PC-9 (cell line): ENCODE measurements at regions not wholly inside any gene's neighbourhood (a gene's known extent, or its start where the extent isn't known, plus 50 kb on each side); places are given as distances from the start of the nearest gene placed in this dataset.
A peak's percentile ranks its signal among the peaks of the same experiment; 100 is the strongest.

Experiments used
- BruUV-seq: library from RNA; stranded (reverse); fragments of 400-500 nt; replicated peaks from 2 replicates; lab custom pipeline; 2021; lab: Mats Ljungman, UMichigan
- CTCF ChIA-PET: fragments of 300-600 bp; sonication (Branson Sonifier 250); formaldehyde crosslinking; loops from one replicate; lab custom pipeline; 2022; ENCODE audit warnings: antibody characterized with exemption; lab: Charles Lee
- POLR2A ChIA-PET: fragments of 300-600 bp; sonication (Branson Sonifier 250); formaldehyde crosslinking; loops from one replicate; lab custom pipeline; 2022; ENCODE audit warnings: antibody characterized with exemption; ENCODE audit not compliant: unreplicated experiment; lab: Charles Lee
- DNase-seq, 2 experiments: peaks; one replicate each; pipeline versions ENCODE4 v3.0.0 to v3.0.0-alpha.2; 2015 to 2022; ENCODE audit warnings: mixed read lengths in 1 of 2
- H2AFZ ChIP-seq: fragments of 200-600 bp; sonication (generic); 2 replicates; pipeline ENCODE4 v1.8.1; 2017; ENCODE audit warnings: antibody characterized with exemption
- H3F3A ChIP-seq: fragments of 200-600 bp; sonication (generic); 2 replicates; pipeline ENCODE4 v1.8.1; 2017; ENCODE audit warnings: antibody characterized with exemption, mild to moderate bottlenecking, low read depth; ENCODE audit not compliant: insufficient read depth
- H3K27ac ChIP-seq: fragments of 200-600 bp; sonication (generic); 2 replicates; pipeline ENCODE4 v1.6.1; 2016; ENCODE audit warnings: mixed run types
- H3K27me3 ChIP-seq: fragments of 200-600 bp; sonication (generic); 2 replicates; pipeline ENCODE4 v1.6.1; 2016; ENCODE audit warnings: low read depth, mixed run types; ENCODE audit not compliant: insufficient read depth
- H3K36me3 ChIP-seq: fragments of 200-600 bp; sonication (generic); 2 replicates; pipeline ENCODE4 v1.6.1; 2016; ENCODE audit warnings: low read depth, mixed run types
- H3K4me1 ChIP-seq: fragments of 200-600 bp; sonication (generic); replicated peaks from 2 replicates; pipeline ENCODE4 v1.6.1; 2016; ENCODE audit warnings: mixed run types; ENCODE audit not compliant: insufficient read depth
- H3K4me2 ChIP-seq: fragments of 200-600 bp; sonication (generic); 2 replicates; pipeline ENCODE4 v1.6.1; 2017; ENCODE audit warnings: mixed run types
- H3K4me3 ChIP-seq: fragments of 200-600 bp; sonication (generic); 2 replicates; pipeline ENCODE4 v1.6.1; 2016; ENCODE audit warnings: mixed run types
- H3K79me2 ChIP-seq: fragments of 200-600 bp; sonication (generic); 2 replicates; pipeline ENCODE4 v1.6.1; 2017; ENCODE audit warnings: low read depth, mixed run types
- H3K9me2 ChIP-seq: fragments of 200-600 bp; sonication (generic); 2 replicates; pipeline ENCODE4 v1.8.1; 2017; ENCODE audit warnings: mild to moderate bottlenecking; ENCODE audit not compliant: insufficient read depth
- H3K9me3 ChIP-seq: fragments of 200-600 bp; sonication (generic); 2 replicates; pipeline ENCODE4 v1.8.1; 2016; ENCODE audit warnings: low read depth; ENCODE audit not compliant: insufficient read depth
- H4K20me1 ChIP-seq: fragments of 200-600 bp; sonication (generic); 2 replicates; pipeline ENCODE4 v1.8.1; 2017; ENCODE audit not compliant: insufficient read depth
- EZH2 ChIP-seq: fragments of 200-600 bp; sonication (generic); IDR thresholded peaks from 2 replicates; pipeline ENCODE4 v1.8.0; 2017; ENCODE audit warnings: antibody characterized with exemption, low read depth
- intact Hi-C: fragments of 100-400 bp; cut with micrococcal nuclease; formaldehyde crosslinking; loops from one replicate; pipeline ENCODE4 v1.10.0; 2022; ENCODE audit not compliant: unreplicated experiment
- TF ChIP-seq, protein P1 (sequence below): fragments of 200-600 bp; sonication (generic); conservative IDR thresholded peaks from 2 replicates; pipeline ENCODE4 v1.6.1; 2017; ENCODE audit warnings: mixed run types, antibody characterized with exemption, mild to moderate bottlenecking, moderate library complexity

DNA sequence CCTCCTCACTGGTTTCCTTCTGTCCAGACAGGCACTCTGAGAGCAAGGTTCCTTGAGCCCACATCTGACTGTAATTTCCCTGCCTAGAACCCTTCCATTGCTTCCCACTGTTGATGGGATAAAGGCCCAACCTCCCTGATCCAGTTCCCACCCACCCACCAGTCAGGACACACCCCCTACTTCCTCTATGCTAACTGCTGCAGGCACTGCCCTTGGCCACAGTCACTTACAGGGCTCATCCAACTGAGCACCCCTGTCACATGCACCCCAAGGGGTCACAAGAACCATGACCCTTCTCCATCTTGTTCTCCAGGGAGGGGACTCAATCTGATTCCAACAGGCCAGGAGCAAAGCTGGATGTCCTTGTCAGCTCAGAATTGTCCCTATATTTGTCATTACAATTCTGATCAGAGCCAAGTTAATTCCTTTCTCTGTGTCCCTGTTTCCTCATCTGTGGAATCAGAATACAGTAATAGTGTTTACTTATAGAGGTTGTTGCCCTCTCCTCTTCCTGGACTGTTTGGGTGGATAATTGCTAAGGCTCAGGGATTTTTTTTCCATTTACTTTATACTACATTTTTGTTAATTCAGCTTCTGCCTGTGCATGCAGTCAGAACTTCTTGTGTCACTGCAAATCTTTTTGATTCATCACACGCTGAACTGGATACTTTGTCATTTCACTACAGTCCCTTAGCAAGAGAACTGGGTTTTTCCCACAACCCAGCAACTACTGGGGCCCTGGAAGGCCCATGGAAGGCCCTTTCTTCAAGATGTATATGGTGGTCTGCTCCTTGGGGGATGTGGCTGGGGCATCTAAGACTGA, 105.6 kb upstream of the MAMLD1 start:
- Histone ChIP-seq H3K27ac (no peak overlapping the region), H3K79me2 (no peaks in the 10 kb centered on the region), H3K9me3 (no peaks in the 10 kb centered on the region), H3K27me3 (no peaks in the 10 kb centered on the region), H3K4me1 (no peaks in the 10 kb centered on the region), H2AFZ (no peak overlapping the region), H4K20me1 (no peaks in the 10 kb centered on the region), H3K36me3 (no peaks in the 10 kb centered on the region), H3K4me3 (no peak overlapping the region), H3F3A (no peaks in the 10 kb centered on the region), H3K4me2 (no peak overlapping the region), H3K9me2 (no peaks in the 10 kb centered on the region)
- POLR2A ChIA-PET = no interaction called here
- intact Hi-C loops = no loop called here
- TF ChIP-seq, protein P1, sequence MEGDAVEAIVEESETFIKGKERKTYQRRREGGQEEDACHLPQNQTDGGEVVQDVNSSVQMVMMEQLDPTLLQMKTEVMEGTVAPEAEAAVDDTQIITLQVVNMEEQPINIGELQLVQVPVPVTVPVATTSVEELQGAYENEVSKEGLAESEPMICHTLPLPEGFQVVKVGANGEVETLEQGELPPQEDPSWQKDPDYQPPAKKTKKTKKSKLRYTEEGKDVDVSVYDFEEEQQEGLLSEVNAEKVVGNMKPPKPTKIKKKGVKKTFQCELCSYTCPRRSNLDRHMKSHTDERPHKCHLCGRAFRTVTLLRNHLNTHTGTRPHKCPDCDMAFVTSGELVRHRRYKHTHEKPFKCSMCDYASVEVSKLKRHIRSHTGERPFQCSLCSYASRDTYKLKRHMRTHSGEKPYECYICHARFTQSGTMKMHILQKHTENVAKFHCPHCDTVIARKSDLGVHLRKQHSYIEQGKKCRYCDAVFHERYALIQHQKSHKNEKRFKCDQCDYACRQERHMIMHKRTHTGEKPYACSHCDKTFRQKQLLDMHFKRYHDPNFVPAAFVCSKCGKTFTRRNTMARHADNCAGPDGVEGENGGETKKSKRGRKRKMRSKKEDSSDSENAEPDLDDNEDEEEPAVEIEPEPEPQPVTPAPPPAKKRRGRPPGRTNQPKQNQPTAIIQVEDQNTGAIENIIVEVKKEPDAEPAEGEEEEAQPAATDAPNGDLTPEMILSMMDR = no peak
- no peak for TF ChIP-seq EZH2
- no peak for DNase-seq
- BruUV-seq = no TSS peak
- CTCF ChIA-PET = no interaction called here

DNA sequence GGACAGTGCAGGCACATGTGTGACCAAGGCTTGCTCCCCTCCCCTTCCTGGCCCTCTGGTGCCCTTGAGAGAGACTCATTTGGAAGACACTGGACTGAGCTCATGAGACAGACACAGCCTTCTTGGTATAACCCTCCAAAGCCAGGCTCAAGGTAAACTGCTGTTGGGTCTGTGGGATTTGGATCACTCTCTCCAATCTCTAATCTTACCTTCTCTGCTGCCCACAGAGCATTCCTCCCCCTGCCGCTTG, 105.0 kb upstream of the MAMLD1 start:
- Histone ChIP-seq H3K4me3 (no peak overlapping the region), H3K9me3 (no peaks in the 10 kb centered on the region), H4K20me1 (no peaks in the 10 kb centered on the region), H3F3A (no peaks in the 10 kb centered on the region), H3K79me2 (no peaks in the 10 kb centered on the region), H3K4me1 (no peaks in the 10 kb centered on the region), H2AFZ (no peak overlapping the region), H3K27ac (no peak overlapping the region), H3K36me3 (no peaks in the 10 kb centered on the region), H3K4me2 (no peak overlapping the region), H3K27me3 (no peaks in the 10 kb centered on the region), H3K9me2 (no peaks in the 10 kb centered on the region)
- TF ChIP-seq EZH2 = no peak
- TF ChIP-seq, protein P1 = no peak
- ChIA-PET POLR2A (no interaction called here), CTCF (no interaction called here)
- BruUV-seq = no TSS peak
- intact Hi-C loops = no loop called here
- DNase-seq = no peak

DNA sequence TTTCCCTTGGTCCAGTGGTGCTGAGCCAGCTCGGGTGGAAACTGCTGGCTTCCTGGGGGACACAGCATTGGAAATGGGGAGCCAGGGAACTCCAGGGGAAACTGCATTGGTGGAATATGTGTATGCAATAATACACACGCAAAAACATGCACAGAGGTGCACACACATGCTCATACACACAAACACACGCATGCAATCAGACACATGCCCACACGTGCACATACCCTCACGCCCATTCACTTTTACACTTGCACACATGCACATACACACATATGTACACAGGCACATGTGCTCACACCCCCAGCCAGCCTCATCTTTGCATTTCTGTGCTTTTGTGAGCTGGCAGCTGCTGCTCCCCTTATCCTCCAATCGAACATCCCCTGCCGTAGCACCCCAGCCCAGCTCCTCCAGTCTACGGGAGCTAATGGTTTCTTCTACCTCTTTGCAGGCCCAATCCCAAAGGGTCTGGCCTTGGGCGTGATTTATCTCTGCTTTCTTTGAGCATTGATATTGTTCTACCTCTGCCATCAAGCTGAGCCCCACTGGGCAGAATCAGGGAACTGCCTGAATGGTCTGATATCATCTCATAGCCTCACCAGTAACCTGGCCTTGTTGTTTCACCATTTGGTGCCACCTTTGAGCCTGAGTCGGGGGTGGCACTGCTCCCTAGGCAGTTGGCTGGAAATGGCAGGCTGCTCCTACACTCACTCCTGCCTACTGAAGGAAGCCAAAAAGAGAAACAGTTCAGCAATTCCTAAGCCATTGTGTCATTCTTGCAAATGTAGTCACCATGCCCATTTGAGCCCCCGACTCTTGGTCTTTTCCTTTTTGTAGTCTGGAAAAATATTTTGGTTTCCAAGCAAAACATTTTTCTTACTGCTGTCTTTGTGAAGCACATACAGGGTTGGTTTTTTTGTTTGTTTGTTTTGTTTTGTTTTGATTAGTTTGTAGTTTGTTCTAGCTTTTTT, 104.4 kb upstream of the MAMLD1 start:
- H3K27me3 ChIP-seq = no peaks in the 10 kb centered on the region
- H3K9me3 ChIP-seq = no peaks in the 10 kb centered on the region
- no peak for TF ChIP-seq EZH2
- TF ChIP-seq, protein P1 = no peak
- no peak overlapping the region for H3K27ac ChIP-seq
- ChIA-PET CTCF (no interaction called here), POLR2A (no interaction called here)
- no peaks in the 10 kb centered on the region for H3K9me2 ChIP-seq
- no peaks in the 10 kb centered on the region for H3K36me3 ChIP-seq
- H3K4me1 ChIP-seq = no peaks in the 10 kb centered on the region
- no peaks in the 10 kb centered on the region for H3F3A ChIP-seq
- no peaks in the 10 kb centered on the region for H3K79me2 ChIP-seq
- no peaks in the 10 kb centered on the region for H4K20me1 ChIP-seq
- no peak overlapping the region for H3K4me2 ChIP-seq
- no TSS peak for BruUV-seq
- no peak overlapping the region for H2AFZ ChIP-seq
- intact Hi-C loops = no loop called here
- H3K4me3 ChIP-seq = no peak overlapping the region
- peak in 1 of 2 experiments; percentile 10 for DNase-seq
